Activated CD4-positive, alpha-beta T cell treated with anti-CD3 and anti-CD28 coated beads, Interleukin-2, amount 10 ng/mL, durations not matched to agents 7 days and 5 days (primary cell): ENCODE measurements at regions not wholly inside any gene's neighbourhood (a gene's known extent, or its start where the extent isn't known, plus 50 kb on each side); places are given as distances from the start of the nearest gene placed in this dataset.

Source experiments
- CTCF ChIA-PET: fragments of 350-600 bp; sonication (Branson Sonifier 250); formaldehyde crosslinking; loops from one replicate; lab custom pipeline; 2021; ENCODE audit warnings: antibody characterized with exemption; lab: Charles Lee
- POLR2A ChIA-PET: fragments of 350-600 bp; sonication (Branson Sonifier 250); formaldehyde crosslinking; loops from one replicate; lab custom pipeline; 2021; ENCODE audit warnings: antibody characterized with exemption; lab: Charles Lee
- DNase-seq: peaks from one replicate; pipeline ENCODE4 v3.0.0-alpha.2; 2020
- H3K27ac Mint-ChIP-seq: one replicate; pipeline ENCODE4 v1.8.0; 2021; ENCODE audit warnings: mild to moderate bottlenecking, moderate library complexity, mixed read lengths
- H3K27me3 Mint-ChIP-seq: one replicate; pipeline ENCODE4 v1.8.0; 2021; ENCODE audit warnings: mixed read lengths
- H3K36me3 Mint-ChIP-seq: one replicate; pipeline ENCODE4 v1.8.0; 2021; ENCODE audit warnings: low read depth, mixed read lengths
- H3K4me1 Mint-ChIP-seq: one replicate; pipeline ENCODE4 v1.8.0; 2021; ENCODE audit warnings: mixed read lengths
- H3K4me3 Mint-ChIP-seq: one replicate; pipeline ENCODE4 v1.8.0; 2021; ENCODE audit warnings: mild to moderate bottlenecking, moderate library complexity, mixed read lengths
- H3K9me3 Mint-ChIP-seq: one replicate; pipeline ENCODE4 v1.8.0; 2021; ENCODE audit warnings: mixed read lengths

DNA sequence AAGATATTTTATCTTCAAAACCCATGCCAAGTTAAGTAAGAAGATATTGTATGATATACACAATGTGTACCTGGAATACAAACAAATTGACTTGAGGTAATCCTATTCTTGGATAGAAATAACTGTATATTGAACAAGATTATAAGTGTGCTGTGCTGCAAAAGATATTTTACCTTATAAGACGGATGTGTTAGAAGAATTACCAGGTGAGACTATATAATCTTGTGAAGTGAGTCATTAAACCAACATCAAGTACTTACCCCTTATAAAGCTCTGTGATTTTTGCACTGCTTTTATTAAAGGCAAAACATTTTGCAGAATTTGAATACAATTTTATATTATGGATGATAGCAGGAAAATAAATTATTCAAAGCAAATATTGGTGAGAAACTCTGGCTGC, 570.0 kb downstream of the MMUT start:
- no peak for DNase-seq
- H3K36me3 Mint-ChIP-seq = no peaks in the 10 kb centered on the region
- ChIA-PET CTCF (no interaction called here), POLR2A (no interaction called here)
- H3K9me3 Mint-ChIP-seq = no peaks in the 10 kb centered on the region
- H3K27me3 Mint-ChIP-seq = no peaks in the 10 kb centered on the region
- no peaks in the 10 kb centered on the region for H3K4me1 Mint-ChIP-seq
- H3K27ac Mint-ChIP-seq = no peak overlapping the region
- H3K4me3 Mint-ChIP-seq = no peak overlapping the region

DNA sequence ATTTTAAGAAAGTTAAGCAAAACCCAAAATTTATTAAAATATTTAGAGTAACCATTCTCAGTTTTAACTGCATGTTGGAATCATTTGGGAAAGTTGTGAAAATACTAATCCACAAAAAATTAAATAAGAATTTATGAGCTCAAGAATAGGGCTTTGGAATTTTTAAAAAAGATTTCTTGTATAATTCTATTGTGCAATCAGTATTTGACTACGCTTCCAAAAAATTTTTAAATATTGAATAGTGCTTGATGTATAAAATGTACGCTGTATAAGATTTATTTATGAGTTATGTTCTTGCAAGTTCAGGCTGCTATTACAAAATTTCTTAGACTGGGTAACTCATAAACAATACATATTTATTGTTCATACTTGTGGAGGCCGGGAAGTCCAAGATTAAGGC, 571.7 kb downstream of the MMUT start:
- Mint-ChIP-seq H3K36me3 (no peaks in the 10 kb centered on the region), H3K4me1 (no peaks in the 10 kb centered on the region), H3K27ac (no peak overlapping the region), H3K27me3 (no peaks in the 10 kb centered on the region), H3K4me3 (no peak overlapping the region), H3K9me3 (no peaks in the 10 kb centered on the region)
- ChIA-PET POLR2A (no interaction called here), CTCF (no interaction called here)
- no peak for DNase-seq

DNA sequence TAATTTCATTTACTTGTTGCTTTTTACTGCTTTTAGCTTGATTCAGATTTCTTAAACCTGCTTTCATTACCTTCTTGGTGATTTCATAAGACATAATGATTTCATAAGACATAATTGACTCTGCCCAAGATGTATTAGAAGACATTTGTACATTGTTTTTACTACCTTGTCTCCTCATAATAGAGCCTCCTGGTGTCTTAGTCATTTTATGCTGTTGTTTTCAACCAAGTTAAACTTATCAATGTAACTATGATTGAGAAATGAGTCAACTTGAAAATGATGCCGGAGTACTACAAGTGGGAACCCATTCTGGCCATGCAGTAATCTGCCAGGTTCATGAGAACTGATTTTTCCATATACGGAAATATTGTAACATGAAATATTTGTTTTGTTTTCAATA, 573.6 kb downstream of the MMUT start:
- Mint-ChIP-seq H3K4me3 (no peak overlapping the region), H3K4me1 (no peaks in the 10 kb centered on the region), H3K36me3 (no peaks in the 10 kb centered on the region), H3K27me3 (no peaks in the 10 kb centered on the region), H3K27ac (no peak overlapping the region), H3K9me3 (no peaks in the 10 kb centered on the region)
- CTCF ChIA-PET = no interaction called here
- POLR2A ChIA-PET = no interaction called here
- DNase-seq = no peak

DNA sequence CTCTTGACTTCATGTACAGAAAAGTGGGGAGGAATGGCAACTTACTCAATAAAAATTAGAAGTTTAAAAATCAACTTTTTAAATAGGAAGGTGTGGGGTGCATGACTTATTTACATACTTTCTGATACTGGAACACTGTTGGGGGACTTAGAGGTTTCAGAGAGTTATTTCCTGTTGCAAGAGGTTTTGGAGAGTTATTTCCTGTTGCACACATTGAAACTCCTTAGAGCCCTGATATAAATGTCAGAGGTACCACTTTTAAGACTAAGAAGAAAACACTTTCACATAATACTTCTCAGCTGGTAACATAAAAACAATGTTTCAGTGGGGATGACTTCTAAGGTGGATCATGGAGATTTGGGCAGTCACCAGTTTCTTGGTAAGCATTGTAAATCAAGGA, 579.9 kb downstream of the MMUT start:
- Mint-ChIP-seq H3K9me3 (peaks cover 4% of the 10 kb centered on the region), H3K27me3 (no peaks in the 10 kb centered on the region), H3K36me3 (no peaks in the 10 kb centered on the region), H3K27ac (no peak overlapping the region), H3K4me1 (no peaks in the 10 kb centered on the region), H3K4me3 (no peak overlapping the region)
- POLR2A ChIA-PET = no interaction called here
- CTCF ChIA-PET = no interaction called here
- no peak for DNase-seq

DNA sequence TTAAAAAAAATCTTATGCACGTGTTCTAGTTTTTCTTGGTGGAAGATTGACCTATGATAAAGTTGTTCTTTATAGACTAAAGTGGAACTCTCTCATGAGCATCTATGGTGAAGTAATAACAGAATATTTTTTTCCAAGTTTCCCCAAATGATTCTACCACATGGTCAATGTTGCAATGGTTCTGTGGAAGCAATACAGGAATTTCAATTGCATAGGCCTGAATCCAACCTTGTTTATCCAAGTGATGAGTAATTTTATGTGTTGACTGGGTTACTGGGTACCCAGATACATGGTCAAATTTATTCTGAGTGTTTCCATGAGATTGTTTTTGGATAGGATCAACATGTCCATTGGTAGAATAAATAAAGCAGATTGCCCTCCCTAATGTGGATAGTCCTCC, 581.5 kb downstream of the MMUT start:
- Mint-ChIP-seq H3K4me3 (no peak overlapping the region), H3K27ac (no peak overlapping the region), H3K9me3 (peaks cover 4% of the 10 kb centered on the region), H3K4me1 (no peaks in the 10 kb centered on the region), H3K36me3 (no peaks in the 10 kb centered on the region), H3K27me3 (no peaks in the 10 kb centered on the region)
- DNase-seq = no peak
- ChIA-PET CTCF (no interaction called here), POLR2A (no interaction called here)

DNA sequence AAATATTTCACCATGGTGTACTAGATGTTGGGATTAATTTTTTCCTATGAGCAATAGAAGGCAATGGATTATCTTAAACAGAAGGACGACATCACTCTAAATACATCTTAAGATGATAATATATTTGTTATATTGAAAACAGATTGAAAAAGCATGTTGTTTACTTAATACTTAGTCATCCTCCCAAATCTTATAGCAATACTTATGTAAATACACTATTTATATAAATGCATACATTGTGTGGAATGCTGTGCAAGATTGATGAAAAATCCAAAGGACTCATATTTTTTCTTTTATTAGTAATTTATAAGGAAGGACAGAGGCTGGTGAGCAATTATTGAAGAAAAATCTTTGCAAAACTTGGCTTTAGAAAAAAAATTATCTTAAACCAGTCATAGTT, 593.5 kb downstream of the MMUT start:
- H3K27ac Mint-ChIP-seq = no peak overlapping the region
- no peaks in the 10 kb centered on the region for H3K27me3 Mint-ChIP-seq
- POLR2A ChIA-PET = no interaction called here
- CTCF ChIA-PET = no interaction called here
- DNase-seq = no peak
- H3K4me3 Mint-ChIP-seq = no peak overlapping the region
- no peaks in the 10 kb centered on the region for H3K4me1 Mint-ChIP-seq
- peaks cover 7% of the 10 kb centered on the region for H3K9me3 Mint-ChIP-seq
- H3K36me3 Mint-ChIP-seq = no peaks in the 10 kb centered on the region

DNA sequence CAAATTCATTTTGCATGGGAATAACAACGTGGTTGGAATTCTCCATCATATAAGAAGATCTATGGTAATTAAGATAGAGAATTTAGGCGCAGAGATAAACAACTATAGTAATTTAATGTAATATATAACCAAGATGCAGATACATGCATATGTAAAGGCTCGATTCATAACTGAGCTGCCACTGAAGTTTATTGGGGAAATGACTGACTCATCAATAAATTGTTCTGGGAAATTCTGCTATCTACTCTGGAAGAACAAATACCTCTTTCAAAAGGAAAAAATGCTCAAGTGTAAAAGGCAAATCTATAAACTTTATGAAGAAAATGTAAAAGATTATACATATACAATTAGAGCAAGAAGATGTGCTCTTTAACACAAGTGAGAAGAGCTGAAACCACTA, 596.4 kb downstream of the MMUT start:
- ChIA-PET POLR2A (no interaction called here), CTCF (no interaction called here)
- Mint-ChIP-seq H3K9me3 (no peaks in the 10 kb centered on the region), H3K27ac (no peak overlapping the region), H3K4me1 (no peaks in the 10 kb centered on the region), H3K36me3 (no peaks in the 10 kb centered on the region), H3K4me3 (no peak overlapping the region), H3K27me3 (no peaks in the 10 kb centered on the region)
- DNase-seq = no peak

DNA sequence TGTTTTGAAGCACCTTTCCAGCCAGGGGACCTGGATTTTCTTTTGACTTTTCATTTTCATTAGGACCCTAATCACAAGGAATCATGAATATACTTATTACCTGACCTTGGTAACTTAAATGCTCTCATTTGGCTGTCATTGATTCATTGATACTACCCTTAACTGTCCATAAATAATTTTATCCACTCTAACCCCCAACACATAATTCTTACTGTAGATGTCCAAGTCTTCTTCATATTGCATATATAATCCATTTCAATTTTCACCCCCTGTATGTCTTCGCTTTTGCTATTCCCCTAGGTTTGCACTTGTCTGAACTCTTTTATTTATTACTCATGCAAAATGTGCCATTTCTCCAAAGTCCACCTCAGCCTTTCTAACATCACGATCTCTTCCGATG, 602.9 kb downstream of the MMUT start:
- Mint-ChIP-seq H3K9me3 (no peaks in the 10 kb centered on the region), H3K27me3 (no peaks in the 10 kb centered on the region), H3K4me3 (no peak overlapping the region), H3K27ac (no peak overlapping the region), H3K36me3 (no peaks in the 10 kb centered on the region), H3K4me1 (no peaks in the 10 kb centered on the region)
- POLR2A ChIA-PET = no interaction called here
- CTCF ChIA-PET = no interaction called here
- no peak for DNase-seq

DNA sequence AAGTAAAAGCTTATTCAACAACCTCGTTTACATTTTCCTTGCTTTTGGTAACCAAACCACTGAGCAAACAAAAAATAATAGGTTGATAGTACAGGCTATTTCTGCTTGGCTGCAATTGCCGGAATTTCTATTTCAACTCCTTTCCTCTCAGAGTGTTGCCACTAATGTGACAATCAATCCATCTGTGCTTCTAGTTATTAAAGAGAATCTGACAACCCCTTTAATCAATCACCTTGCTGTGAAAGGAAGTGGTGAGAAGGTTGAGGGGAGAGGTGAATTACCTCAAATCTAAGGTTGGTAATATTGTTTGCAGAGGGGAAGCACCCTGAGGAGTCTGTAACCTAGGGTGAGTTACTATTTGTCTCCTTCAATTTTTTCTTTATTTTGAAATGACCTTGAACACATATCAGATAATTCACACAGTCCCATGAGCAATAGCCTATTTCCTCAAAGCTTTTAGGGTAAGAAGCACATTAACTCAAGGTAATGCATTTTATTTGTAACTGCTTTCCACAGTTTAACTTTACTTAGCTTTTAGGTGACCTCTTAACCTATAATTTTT, 603.4 kb downstream of the MMUT start:
- CTCF ChIA-PET = no interaction called here
- POLR2A ChIA-PET = no interaction called here
- Mint-ChIP-seq H3K27me3 (no peaks in the 10 kb centered on the region), H3K4me1 (no peaks in the 10 kb centered on the region), H3K36me3 (no peaks in the 10 kb centered on the region), H3K9me3 (no peaks in the 10 kb centered on the region), H3K27ac (no peak overlapping the region), H3K4me3 (no peak overlapping the region)
- no peak for DNase-seq

DNA sequence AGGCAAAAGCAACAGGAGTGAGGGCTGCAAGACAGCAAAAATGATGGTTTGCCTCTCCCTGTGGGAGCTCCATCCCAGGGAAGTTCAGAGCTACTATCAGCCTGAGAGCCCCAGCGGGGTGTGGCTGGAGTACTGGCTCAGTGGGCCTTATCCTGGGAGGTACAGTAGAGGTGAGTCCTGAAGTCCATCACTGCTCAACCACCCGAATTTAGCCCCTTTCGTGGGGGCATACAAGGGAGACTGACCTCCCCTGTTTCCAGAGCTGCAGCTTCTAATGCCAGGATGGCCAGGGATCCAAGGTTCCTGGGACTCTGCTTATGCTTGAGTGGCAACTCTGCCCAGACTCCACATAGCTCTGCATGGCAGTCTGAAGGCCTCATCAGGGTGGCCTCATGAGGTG, 617.8 kb downstream of the MMUT start:
- H3K4me1 Mint-ChIP-seq = no peaks in the 10 kb centered on the region
- POLR2A ChIA-PET = no interaction called here
- H3K27ac Mint-ChIP-seq = no peak overlapping the region
- H3K36me3 Mint-ChIP-seq = no peaks in the 10 kb centered on the region
- CTCF ChIA-PET = no interaction called here
- no peak for DNase-seq
- peaks cover 28% of the 10 kb centered on the region for H3K9me3 Mint-ChIP-seq
- no peaks in the 10 kb centered on the region for H3K27me3 Mint-ChIP-seq
- no peak overlapping the region for H3K4me3 Mint-ChIP-seq

DNA sequence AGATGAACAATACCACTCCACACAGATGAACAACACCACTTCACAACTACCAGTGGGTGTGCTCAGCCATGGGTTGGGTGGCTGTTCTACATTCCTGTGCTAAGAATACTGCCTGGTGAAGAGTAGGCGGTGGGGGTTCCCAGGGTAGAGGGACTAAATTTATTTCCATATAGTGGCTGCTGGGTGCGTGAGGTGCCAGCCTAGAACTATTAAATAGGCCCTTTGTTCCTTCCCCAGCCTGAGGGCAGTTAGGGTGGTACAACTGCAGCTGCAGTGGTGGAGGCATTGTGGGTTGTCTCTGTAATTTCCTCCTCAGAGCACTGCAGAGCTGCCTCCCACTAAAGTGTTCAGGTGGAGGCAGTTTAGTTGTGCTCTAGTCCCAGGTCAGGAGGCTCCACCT, 618.4 kb downstream of the MMUT start:
- H3K4me3 Mint-ChIP-seq = no peak overlapping the region
- DNase-seq = no peak
- ChIA-PET POLR2A (no interaction called here), CTCF (no interaction called here)
- no peaks in the 10 kb centered on the region for H3K27me3 Mint-ChIP-seq
- H3K4me1 Mint-ChIP-seq = no peaks in the 10 kb centered on the region
- H3K36me3 Mint-ChIP-seq = no peaks in the 10 kb centered on the region
- H3K27ac Mint-ChIP-seq = no peak overlapping the region
- peaks cover 28% of the 10 kb centered on the region for H3K9me3 Mint-ChIP-seq

DNA sequence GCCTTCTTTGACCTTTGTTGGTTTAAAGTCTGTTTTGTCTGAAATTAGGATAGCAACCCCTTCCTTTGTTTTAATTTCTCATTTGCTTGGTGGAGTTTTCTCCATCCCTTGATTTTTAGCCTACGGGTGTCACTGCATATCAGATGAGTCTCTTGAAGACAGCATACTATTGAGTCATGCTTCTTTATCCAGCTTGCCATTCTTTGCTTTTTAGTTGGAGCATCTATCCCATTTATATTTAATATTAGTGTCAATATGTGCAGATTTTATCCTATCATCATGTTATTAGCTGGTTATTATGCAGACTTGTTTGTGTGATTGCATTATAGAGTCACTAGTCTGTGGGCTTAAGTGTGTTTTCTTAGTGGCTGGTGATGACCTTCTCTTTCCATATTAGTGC, 622.2 kb downstream of the MMUT start:
- Mint-ChIP-seq H3K36me3 (no peaks in the 10 kb centered on the region), H3K9me3 (peaks cover 20% of the 10 kb centered on the region)
- no peak for DNase-seq

DNA sequence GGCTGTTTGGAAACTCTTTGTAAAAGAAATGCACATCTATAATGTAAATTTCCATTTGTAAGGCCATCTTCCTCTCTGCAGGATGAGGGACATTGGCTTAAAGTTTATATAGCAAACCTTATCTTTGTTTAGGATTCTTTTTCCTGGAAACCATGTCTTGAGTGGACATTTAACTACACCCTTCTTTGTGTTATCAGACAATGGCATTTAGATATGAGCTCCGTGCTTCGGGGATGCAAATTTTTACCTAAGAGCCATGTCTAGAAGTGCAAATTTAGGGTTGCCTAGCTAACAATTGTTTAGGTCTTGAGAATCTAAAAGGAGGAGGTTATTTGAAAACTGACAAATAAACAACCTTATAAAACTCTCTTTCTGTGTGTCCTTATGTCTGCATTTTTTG, 623.8 kb downstream of the MMUT start:
- Mint-ChIP-seq H3K27me3 (no peaks in the 10 kb centered on the region), H3K4me3 (no peak overlapping the region), H3K36me3 (no peaks in the 10 kb centered on the region), H3K4me1 (no peaks in the 10 kb centered on the region), H3K9me3 (peaks cover 22% of the 10 kb centered on the region), H3K27ac (no peak overlapping the region)
- ChIA-PET POLR2A (no interaction called here), CTCF (no interaction called here)
- no peak for DNase-seq

More for the DNA sequence above, 622.2 kb downstream of the MMUT start:
- ChIA-PET CTCF (no interaction called here), POLR2A (no interaction called here)
- Mint-ChIP-seq H3K27ac (no peak overlapping the region), H3K4me3 (no peak overlapping the region), H3K4me1 (no peaks in the 10 kb centered on the region), H3K27me3 (no peaks in the 10 kb centered on the region)

DNA sequence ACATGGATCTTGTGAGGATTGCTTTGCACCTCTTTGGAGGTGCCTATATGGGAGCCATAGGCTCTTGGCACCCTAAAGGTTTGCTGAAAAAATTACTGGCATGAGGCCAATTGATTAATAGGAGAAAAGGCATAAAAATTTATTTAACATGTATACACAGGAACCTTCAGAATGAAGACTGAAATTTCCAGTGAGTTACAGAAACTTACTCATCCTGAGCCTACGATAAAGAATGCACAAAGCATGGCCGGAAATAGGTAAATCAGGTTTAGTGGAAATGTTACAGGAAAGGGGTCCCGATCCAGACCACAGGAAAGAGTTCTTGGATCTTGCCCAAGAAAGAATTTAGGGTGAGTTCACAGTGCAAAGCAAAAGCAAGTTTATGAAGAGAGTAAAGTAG, 625.3 kb downstream of the MMUT start:
- POLR2A ChIA-PET = no interaction called here
- Mint-ChIP-seq H3K27ac (no peak overlapping the region), H3K27me3 (no peaks in the 10 kb centered on the region), H3K36me3 (no peaks in the 10 kb centered on the region), H3K4me3 (no peak overlapping the region), H3K9me3 (peaks cover 22% of the 10 kb centered on the region), H3K4me1 (no peaks in the 10 kb centered on the region)
- CTCF ChIA-PET = no interaction called here
- no peak for DNase-seq
